ENCODE measurements at regions not wholly inside any gene's neighbourhood (a gene's known extent, or its start where the extent isn't known, plus 50 kb on each side); places are given as distances from the start of the nearest gene placed in this dataset.

GRCh38 chr11:92611157-92611556 lies 358.3 kb upstream of the MTNR1B start:
- TF ChIP-seq SMAD3 (CRISPR knock-in tag; IDR thresholded peaks at IDR 0.05), result no peak
- no peak for TF ChIP-seq ZNF720 (CRISPR knock-in tag; IDR thresholded peaks at IDR 0.05)
- no peak for TF ChIP-seq ZNF550 (CRISPR knock-in tag; IDR thresholded peaks at IDR 0.05; ENCODE audit: borderline replicate concordance)
- no peak for TF ChIP-seq KDM4B (CRISPR knock-in tag; IDR thresholded peaks at IDR 0.05)
- TF ChIP-seq ZC3H13 (CRISPR knock-in tag; IDR thresholded peaks at IDR 0.05), result no peak
- TF ChIP-seq HNRNPL (IDR thresholded peaks at IDR 0.05; ENCODE audit: low read depth, low read length), result no peak
- TF ChIP-seq CTCF (CRISPR knock-in tag; IDR thresholded peaks at IDR 0.05), result no peak
